Body of pancreas (tissue), 4 donors: ENCODE measurements at regions not wholly inside any gene's neighbourhood (a gene's known extent, or its start where the extent isn't known, plus 50 kb on each side); places are given as distances from the start of the nearest gene placed in this dataset.

Source experiments
- ATAC-seq: fragments of 150-250 bp; one replicate; pipeline ENCODE4 v1.9.1; 2016
- DNase-seq, 4 donors: peaks; one replicate each; pipeline ENCODE4 v3.0.0-alpha.2; 2019
- H3K27ac ChIP-seq, 4 donors: fragments of 200-600 bp; sonication (generic); 1 replicate in 3 of 4; 2 replicates in 1 of 4; pipeline versions ENCODE4 v1.5.1 to v1.6.1; 2016 to 2019; ENCODE audit warnings: mild to moderate bottlenecking in 1 of 4, mixed read lengths in 1 of 4, moderate library complexity in 1 of 4
- H3K27me3 ChIP-seq, 2 donors: fragments of 200-600 bp; sonication (generic); one replicate each; pipeline ENCODE4 v1.6.0; 2016; ENCODE audit warnings: mild to moderate bottlenecking in 1 of 2
- H3K36me3 ChIP-seq, 2 donors: fragments of 200-600 bp; sonication (generic); replicated peaks in 1 of 2; 2 replicates each; pipeline ENCODE4 v1.5.1; 2016; ENCODE audit warnings: low read depth in 2 of 2; ENCODE audit not compliant: insufficient read depth in 1 of 2
- H3K4me1 ChIP-seq: fragments of 200-600 bp; sonication (generic); one replicate; pipeline ENCODE4 v1.6.0; 2016
- H3K4me3 ChIP-seq, 2 donors: fragments of 200-600 bp; sonication (generic); 1 replicate in 1 of 2; 2 replicates in 1 of 2; pipeline ENCODE4 v1.5.1; 2016 to 2019
- H3K9me3 ChIP-seq, 3 donors: fragments of 200-600 bp; sonication (generic); 1 replicate in 2 of 3; 2 replicates in 1 of 3; pipeline ENCODE4 v1.5.1; 2016
- POLR2A ChIP-seq, 3 donors: fragments of 450-650 bp; IDR thresholded peaks; one replicate each; pipeline ENCODE4 v1.6.1; 2016; ENCODE audit warnings: antibody characterized with exemption in 3 of 3, mild to moderate bottlenecking in 2 of 3
- WGBS, 2 donors: methylation state at CpG; one replicate each; pipeline ENCODE4 v1.1.5; 2017; 5-methylcytosine and 5-hydroxymethylcytosine counted together
- intact Hi-C: fragments of 100-400 bp; cut with DNase I; formaldehyde crosslinking; loops from one replicate; pipeline ENCODE4 v1.15.1; 2023
- TF ChIP-seq, protein P1 (sequence below), 7 experiments: fragments of 450-650 bp in 4 of 7; fragments of 200-600 bp in 3 of 7; sonication (generic) in 3 of 7; IDR thresholded peaks; one replicate each; pipeline ENCODE4 v1.5.1; 2016 to 2019; ENCODE audit warnings: antibody characterized with exemption in 7 of 7

DNA sequence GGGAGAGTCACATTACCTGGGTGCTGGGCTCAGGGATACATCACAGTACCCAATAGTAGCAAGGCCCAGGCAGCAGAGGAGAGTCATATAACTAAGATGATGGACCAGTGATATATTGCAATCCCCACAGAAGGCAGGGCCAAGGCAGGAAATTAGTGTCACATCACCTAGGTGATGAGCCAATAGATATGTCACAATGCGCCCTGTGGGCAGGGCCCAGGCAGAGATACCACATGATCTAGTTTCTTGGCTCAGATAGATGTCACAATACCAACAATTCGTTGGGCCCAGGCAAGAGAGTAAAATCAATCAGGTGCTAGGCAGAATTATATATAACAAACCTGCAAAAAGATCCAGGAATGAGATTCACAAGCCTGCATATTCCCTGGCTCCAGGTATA, 2111.5 kb downstream of the TP53TG3F start:
- DNase-seq (no peak), ATAC-seq (no peak)
- Histone ChIP-seq H3K27me3 (no peaks in the 10 kb centered on the region), H3K27ac (no peak overlapping the region), H3K9me3 (no peaks in the 10 kb centered on the region), H3K4me3 (no peak overlapping the region), H3K4me1 (no peaks in the 10 kb centered on the region), H3K36me3 (no peaks in the 10 kb centered on the region)
- WGBS, 2 donors = 27 to 38% methylated on average over 2 of the region's 2 CpGs
- intact Hi-C loops = no loop called here
- TF ChIP-seq, protein P1, sequence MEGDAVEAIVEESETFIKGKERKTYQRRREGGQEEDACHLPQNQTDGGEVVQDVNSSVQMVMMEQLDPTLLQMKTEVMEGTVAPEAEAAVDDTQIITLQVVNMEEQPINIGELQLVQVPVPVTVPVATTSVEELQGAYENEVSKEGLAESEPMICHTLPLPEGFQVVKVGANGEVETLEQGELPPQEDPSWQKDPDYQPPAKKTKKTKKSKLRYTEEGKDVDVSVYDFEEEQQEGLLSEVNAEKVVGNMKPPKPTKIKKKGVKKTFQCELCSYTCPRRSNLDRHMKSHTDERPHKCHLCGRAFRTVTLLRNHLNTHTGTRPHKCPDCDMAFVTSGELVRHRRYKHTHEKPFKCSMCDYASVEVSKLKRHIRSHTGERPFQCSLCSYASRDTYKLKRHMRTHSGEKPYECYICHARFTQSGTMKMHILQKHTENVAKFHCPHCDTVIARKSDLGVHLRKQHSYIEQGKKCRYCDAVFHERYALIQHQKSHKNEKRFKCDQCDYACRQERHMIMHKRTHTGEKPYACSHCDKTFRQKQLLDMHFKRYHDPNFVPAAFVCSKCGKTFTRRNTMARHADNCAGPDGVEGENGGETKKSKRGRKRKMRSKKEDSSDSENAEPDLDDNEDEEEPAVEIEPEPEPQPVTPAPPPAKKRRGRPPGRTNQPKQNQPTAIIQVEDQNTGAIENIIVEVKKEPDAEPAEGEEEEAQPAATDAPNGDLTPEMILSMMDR (IDR thresholded peaks at IDR 0.05) = no peak
- no peak for TF ChIP-seq POLR2A (IDR thresholded peaks at IDR 0.05)

DNA sequence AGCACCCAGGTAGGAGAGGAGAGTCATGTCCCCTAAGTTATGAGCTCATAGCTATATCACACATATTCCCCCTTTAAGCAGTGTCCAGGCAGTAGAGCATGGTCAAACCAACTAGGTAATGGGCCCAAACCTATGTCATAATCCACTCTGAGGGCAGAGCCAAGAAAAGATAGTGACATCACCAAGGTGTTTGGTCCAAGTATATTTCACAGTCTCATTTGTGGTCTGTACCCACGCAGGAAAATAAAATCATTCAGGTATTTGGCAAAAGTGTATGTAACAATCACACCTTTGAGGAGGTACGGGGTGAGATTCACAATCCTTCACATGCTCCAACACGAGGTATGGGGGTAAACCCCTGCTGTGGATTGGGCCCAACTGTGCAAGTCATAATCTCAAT, 2112.8 kb downstream of the TP53TG3F start:
- Histone ChIP-seq H3K9me3 (no peaks in the 10 kb centered on the region), H3K27me3 (no peaks in the 10 kb centered on the region), H3K27ac (no peak overlapping the region), H3K36me3 (no peaks in the 10 kb centered on the region), H3K4me3 (no peak overlapping the region), H3K4me1 (no peaks in the 10 kb centered on the region)
- no peak for ATAC-seq
- intact Hi-C loops = no loop called here
- no peak for DNase-seq
- WGBS, 2 donors = 18 to 20% methylated on average over 3 of the region's 3 CpGs
- TF ChIP-seq, protein P1 (IDR thresholded peaks at IDR 0.05) = no peak
- TF ChIP-seq POLR2A (IDR thresholded peaks at IDR 0.05) = no peak

DNA sequence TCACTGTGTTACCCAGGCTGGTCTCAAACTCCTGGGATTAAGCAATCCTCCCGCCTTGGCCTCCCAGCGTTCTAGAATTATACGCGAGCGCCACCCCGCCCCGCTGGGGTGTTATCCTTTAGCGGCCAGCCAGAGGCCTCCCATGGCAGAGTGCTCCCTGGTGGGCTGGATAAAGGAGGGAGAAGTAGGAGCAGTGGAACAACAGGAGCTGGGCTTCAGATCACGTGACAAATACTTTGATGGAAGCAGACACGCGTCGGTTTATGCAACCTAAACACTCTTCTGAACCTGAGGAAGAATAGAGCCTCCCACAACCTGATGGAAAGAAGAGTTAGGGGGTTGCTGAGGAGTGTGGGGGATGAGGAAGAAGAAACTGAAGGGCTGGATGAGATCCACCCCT, 2114.0 kb downstream of the TP53TG3F start:
- WGBS, 2 donors = 74 to 75% methylated on average over 12 of the region's 12 CpGs
- ATAC-seq (no peak), DNase-seq (no peak)
- Histone ChIP-seq H3K27ac (no peak overlapping the region), H3K27me3 (no peaks in the 10 kb centered on the region), H3K36me3 (no peaks in the 10 kb centered on the region), H3K4me3 (no peak overlapping the region), H3K4me1 (no peaks in the 10 kb centered on the region), H3K9me3 (no peaks in the 10 kb centered on the region)
- TF ChIP-seq, protein P1 (IDR thresholded peaks at IDR 0.05) = no peak
- no peak for TF ChIP-seq POLR2A (IDR thresholded peaks at IDR 0.05)
- intact Hi-C loops = no loop called here

DNA sequence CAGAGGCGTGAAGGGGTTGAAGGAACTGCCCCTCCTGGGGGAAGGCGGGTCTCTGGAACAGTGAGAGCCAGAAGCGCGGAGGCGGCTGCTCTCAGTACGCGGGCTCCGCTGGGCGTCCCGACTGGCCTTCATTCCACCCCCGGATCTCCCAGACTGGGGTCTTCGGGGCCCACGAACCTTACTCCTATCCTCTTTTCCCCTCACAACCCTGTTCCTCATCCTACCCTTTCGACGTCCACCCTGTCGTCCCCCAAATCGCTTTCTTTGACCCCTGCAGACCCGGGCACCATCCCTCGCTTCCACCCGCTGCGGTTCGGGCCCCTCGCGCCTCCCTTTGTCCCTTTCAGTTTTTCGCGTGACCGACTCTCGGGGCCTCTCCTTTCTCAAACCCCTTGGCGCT, 2114.6 kb downstream of the TP53TG3F start:
- intact Hi-C loops = no loop called here
- no peak for ATAC-seq
- DNase-seq = no peak
- H3K9me3 ChIP-seq = no peaks in the 10 kb centered on the region
- no peak overlapping the region for H3K4me3 ChIP-seq
- WGBS, 2 donors = 35 to 52% methylated on average over 29 of the region's 29 CpGs
- TF ChIP-seq, protein P1 (IDR thresholded peaks at IDR 0.05) = no peak
- TF ChIP-seq POLR2A (IDR thresholded peaks at IDR 0.05) = no peak
- H3K27ac ChIP-seq = no peak overlapping the region
- no peaks in the 10 kb centered on the region for H3K36me3 ChIP-seq
- no peaks in the 10 kb centered on the region for H3K4me1 ChIP-seq
- no peaks in the 10 kb centered on the region for H3K27me3 ChIP-seq
